HG03039 (cell line): ENCODE measurements at regions not wholly inside any gene's neighbourhood (a gene's known extent, or its start where the extent isn't known, plus 50 kb on each side); places are given as distances from the start of the nearest gene placed in this dataset.

Experiments
- ATAC-seq: cut with Tn5 transposase; IDR thresholded peaks from one replicate; pipeline ENCODE4 v1.9.1; 2021; ENCODE audit warnings: mild to moderate bottlenecking, moderate library complexity; ENCODE audit not compliant: unreplicated experiment

DNA sequence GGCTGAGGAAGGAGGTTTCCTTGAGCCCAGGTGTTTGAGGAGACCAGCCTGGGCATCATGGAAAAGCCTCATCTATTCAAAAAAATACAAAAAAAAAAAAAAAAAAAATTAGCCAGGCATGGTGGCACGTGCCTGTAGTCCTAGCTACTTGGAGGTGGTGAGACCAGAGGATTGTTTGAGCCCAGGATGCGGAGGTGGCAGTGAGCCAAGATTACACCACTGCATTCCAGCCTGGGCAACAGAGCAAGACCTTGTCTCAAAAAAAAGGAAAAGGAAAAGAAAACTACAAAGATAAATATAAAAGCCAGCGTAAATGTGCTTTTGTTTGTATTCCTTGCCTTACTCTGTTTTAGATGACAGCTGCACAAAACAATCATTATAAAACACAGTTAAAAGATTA is 2249.2 kb upstream of the C9orf72 start:
- no peak for ATAC-seq

DNA sequence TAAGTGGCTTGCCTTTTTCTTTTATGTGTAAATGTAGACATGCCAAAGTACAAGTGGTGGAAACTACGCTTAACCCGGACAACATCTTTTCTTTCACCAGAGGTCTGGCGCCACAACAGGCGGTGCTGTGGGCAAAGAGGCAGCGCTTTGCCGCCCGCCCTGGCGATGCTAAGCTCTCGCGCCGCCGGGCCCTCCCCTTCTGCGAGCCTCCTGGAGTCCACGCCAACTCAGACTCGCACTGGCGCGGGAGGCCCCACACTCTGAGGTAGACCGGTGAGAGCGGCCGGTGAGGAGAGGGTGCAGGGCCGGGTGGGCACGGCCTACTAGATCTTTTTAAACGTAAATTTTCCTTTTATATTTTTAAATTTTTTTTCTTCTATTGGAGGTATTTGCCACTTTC is 2253.1 kb upstream of the C9orf72 start:
- ATAC-seq = no peak

DNA sequence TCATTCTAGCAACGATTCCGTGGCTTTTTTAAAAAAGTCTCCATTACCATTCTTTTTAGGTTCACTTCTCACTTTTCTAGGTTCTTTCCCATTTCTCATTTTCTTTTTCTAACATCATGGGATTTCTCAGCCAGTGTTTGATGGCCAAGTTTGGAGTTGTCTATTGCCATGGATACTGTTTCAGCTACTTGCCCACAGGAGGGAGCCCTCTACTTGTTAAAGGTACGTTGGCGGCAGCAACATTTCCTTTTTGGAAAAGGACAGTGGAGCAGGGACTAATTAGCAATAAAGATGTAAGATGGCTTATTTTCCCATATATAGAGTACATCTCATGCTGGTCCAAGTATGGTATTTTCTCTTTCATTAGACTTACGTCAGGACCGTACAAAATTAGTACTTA is 2257.5 kb upstream of the C9orf72 start:
- no peak for ATAC-seq

GRCh38 chr9:29838491-29839020 is 2265.3 kb upstream of the C9orf72 start:
- no peak for ATAC-seq

- ATAC-seq = no peak
Observed at GRCh38 chr9:29844251-29844650, 2271.0 kb upstream of the C9orf72 start.

- ATAC-seq = no peak
Observed at GRCh38 chr9:29850664-29851063, 2277.4 kb upstream of the C9orf72 start.

DNA sequence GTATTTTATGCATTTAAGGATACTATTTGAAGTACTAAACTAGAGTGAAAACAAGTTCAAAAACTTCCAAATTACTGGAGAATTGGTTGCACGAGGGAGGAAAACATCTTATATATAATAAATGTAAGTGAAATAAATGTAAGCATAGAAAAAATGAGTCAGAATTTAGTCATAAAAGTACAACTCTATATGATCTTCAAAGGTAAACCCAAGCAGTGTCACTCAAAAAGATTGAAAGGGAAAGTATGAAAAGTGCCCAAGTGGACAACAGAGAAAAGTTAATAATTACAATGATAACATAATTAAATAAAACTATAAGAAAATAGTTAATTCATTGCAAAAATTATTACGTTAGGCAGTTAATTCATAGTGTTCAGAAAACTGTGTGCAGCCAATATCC is 2288.5 kb upstream of the C9orf72 start:
- no peak for ATAC-seq

GRCh38 chr9:29865764-29866313 is 2292.6 kb upstream of the C9orf72 start:
- ATAC-seq = no peak

DNA sequence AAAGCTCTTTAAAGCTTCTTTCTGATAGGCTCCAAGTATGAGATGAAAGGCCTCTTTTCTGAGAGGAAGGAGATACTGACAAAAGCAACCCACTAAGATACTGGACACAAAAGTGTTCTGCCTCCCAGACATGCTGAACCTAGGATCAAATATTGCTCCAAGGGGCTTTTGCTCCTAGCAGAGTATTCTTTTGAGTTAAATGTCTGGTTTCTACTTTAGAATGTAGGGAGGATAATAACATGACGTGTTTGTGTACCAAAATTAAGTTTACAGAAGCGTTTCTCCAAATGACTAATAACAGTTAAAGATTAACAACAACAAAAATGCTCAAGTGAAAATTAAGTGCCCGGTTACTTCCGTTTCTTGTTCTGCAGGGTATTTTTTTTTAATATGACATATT is 2293.3 kb upstream of the C9orf72 start:
- ATAC-seq = no peak

DNA sequence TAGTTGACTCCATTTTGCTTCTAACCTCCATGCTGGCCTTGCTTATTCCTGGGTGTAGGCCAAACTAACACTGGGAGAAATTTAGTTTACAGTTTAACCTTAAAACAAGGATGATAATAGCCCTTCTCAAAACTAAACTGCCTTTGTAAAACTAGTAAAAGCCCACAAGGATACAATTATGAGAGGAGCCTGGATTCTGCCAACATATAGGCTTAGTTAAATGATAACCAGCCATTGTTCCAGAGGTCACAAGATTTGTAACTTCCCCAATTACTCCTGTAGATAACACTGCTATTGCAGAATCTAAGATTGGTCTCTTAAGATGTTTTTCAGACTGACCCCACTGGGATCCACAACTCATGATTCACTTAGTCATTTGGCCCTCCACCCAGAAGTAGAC is 2300.3 kb upstream of the C9orf72 start:
- ATAC-seq = no peak

DNA sequence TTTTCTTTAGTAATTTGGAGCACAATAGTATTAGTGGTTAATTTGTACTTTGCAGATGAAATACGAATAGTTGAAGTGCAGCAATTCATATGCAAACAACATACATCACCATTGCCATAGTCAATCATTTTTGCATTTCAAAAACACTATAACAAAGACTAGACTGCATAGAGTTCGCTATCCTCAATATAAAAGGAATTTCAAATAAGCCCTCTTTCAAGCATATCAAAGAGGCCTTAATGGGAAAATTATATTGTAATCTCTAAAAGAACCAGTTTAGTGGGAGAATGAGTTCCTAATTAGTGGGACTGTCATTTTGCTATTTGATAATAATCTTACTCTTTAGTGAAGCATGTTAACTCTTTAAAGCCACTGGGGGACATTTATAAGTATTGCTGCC is 2302.3 kb upstream of the C9orf72 start:
- no peak for ATAC-seq

DNA sequence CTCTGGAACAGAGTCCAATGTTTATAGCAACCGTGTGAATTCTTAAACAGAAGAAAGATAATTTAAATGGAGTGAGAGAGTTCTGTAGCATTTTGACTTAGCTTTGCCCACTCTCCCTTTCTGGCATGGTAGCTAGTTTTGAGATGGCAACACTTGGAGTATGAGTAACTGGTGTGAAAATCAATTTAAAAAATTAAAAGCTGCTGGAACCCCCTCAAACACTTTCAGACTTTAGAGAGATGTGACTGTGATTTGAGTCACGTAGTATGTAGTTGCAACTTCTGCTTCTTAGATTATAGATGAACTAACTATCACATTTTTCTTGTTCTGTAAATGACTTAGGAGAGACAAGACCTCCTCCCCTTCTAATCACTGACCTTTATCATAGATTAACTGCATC is 2309.5 kb upstream of the C9orf72 start:
- no peak for ATAC-seq

DNA sequence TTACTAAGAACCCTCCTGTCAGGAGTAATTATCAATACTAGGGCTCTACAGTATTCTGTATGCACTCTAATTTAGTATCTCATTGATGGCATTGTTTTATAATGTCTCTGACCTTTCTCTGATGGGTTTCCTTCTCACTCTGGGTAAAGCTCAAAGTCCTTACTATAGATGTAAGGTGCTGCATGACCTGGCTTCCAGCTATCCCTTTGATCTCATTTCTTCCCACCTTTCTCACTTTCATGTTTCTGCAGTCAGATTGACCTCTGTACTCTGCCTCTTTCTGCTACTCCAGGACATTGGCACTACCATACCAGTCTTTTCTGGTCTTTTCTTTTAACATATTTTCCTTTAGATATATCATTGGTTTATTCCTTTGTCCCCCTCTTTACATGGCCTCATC is 2332.8 kb upstream of the C9orf72 start:
- ATAC-seq = no peak

- ATAC-seq = no peak
Observed at GRCh38 chr9:29928072-29928471, 2354.8 kb upstream of the C9orf72 start.

GRCh38 chr9:29939559-29939958 is 2366.3 kb upstream of the C9orf72 start:
- no peak for ATAC-seq

- ATAC-seq = no peak
Observed at GRCh38 chr9:29945012-29945411, 2371.7 kb upstream of the C9orf72 start.

GRCh38 chr9:29958469-29958868 is 2385.2 kb upstream of the C9orf72 start:
- no peak for ATAC-seq

DNA sequence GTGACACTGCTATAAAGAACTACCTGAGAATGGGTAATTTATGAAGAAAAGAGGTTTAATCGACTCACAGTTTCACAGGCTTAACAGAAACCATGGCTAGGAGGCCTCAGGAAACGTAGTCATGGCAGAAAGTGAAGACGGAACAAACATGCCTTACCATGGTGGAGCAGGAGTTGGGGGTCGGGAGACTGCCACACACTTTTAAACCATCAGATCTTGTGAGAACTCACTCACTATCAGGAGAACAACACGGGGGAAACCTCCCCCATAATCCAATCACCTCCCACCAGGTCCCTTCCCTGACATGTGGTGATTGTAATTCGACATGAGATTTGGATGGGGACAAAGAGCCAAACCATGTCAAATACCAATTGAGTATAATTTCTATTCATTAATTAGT is 2392.6 kb upstream of the C9orf72 start:
- ATAC-seq = no peak

- ATAC-seq = no peak
Observed at GRCh38 chr9:29966247-29966646, 2393.0 kb upstream of the C9orf72 start.

DNA sequence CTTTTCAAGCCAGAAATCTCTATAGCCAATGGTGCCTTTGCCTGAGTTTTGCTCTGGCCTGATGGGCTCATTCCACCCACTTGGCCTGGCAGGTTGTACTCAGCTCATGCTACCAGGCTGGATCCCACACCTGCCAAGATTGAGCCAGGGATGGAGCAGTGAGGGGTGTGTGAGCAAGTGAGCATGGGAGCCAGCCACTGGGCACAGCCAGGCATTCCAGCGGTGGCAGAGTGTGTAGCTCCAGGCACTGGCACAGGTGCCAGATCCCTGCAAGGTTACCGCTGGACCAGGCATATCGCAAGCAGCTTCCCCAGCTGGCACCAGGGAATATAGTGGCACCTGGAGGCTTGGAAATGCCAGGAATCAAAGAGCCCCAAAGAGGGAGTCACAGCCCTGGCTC is 2395.6 kb upstream of the C9orf72 start:
- ATAC-seq = no peak

DNA sequence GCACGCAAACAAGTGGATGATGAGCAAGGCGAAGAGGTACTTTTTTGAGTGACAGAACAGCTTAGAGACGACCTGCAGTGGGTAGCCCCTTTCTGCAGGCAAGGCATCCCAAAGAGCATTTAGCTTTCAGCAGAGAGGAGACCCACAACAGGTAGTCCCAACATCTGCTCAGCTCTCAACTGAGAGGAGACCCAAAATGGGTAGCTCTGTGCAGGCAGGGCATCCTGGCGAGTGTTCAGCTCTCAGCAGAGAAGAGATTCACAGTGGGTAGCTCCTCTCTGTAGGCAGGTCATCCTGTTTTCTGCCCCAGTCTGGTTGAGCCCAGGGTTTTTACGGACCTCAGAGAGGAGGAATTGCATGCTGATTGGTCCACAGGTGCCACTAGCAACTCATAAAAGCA is 2396.1 kb upstream of the C9orf72 start:
- ATAC-seq = no peak

DNA sequence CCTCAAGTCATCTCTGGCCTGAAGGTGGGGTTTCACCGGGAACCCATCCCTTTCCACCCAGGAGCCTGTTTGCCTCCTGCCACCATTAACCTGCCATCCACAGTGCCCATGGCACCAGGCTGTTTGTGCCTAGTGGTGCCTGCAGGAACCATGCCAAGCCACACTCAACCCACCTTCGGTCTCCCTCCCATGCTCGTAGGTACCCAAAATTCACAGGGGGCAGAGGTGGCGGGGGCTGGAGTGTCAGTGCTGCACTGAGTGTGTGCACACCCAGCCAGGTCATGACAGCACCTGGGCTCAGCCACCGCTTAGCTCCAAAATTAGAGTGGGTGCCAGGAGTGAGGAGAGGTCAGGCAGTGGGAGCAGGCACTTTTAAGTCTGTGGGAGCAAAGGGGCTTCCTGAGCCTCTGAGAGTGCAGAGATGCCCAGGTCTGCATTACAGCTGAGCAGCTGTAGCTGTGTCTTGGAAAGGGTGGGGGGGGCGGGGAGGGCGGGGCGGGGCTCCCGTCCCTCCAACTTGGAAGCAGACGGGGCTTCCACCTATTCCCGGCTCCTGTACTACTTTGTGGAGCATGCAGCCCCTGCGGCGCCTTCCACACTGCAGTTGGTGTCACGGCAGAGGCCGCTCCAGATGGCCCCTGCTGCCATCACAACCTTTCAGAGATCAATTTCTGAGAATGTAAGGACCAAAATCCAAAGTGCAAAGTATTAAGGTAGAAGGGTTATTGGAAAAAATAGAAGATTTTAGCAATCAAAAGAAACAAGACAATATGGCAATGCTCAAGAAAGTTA is 2396.8 kb upstream of the C9orf72 start:
- ATAC-seq = no peak

GRCh38 chr9:29974197-29974596 is 2400.9 kb upstream of the C9orf72 start:
- ATAC-seq = no peak
